Kidney (tissue), 13 donors: ENCODE measurements at regions not wholly inside any gene's neighbourhood (a gene's known extent, or its start where the extent isn't known, plus 50 kb on each side); places are given as distances from the start of the nearest gene placed in this dataset.

Experiments
- DNase-seq, 5 donors: peaks; one replicate each; pipeline ENCODE4 v3.0.0-alpha.2; 2013 to 2020
- FAIRE-seq: peaks from 2 replicates; lab custom pipeline; 2012; peaks lifted over from hg19 to GRCh38; lab: Jason Lieb, UNC
- H3K27ac ChIP-seq, 2 donors: one replicate each; pipeline ENCODE4 v1.7.0; 2013; ENCODE audit warnings: low read depth in 2 of 2, low read length in 2 of 2, inconsistent platforms in 1 of 2
- H3K27me3 ChIP-seq: one replicate; pipeline ENCODE4 v1.7.1; 2013; ENCODE audit warnings: low read length, inconsistent platforms; ENCODE audit not compliant: control insufficient read depth, insufficient read depth
- H3K36me3 ChIP-seq, 3 donors: one replicate each; pipeline versions ENCODE4 v1.7.0 to v1.7.1; 2013; ENCODE audit warnings: low read length in 3 of 3, control low read depth in 1 of 3, inconsistent platforms in 1 of 3; ENCODE audit not compliant: insufficient read depth in 3 of 3, control insufficient read depth in 2 of 3
- H3K4me1 ChIP-seq, 3 donors: one replicate each; pipeline versions ENCODE4 v1.7.0 to v1.7.1; 2013; ENCODE audit warnings: low read length in 3 of 3, inconsistent platforms in 1 of 3, low read depth in 1 of 3; ENCODE audit not compliant: control insufficient read depth in 2 of 3, insufficient read depth in 2 of 3
- H3K4me3 ChIP-seq, 3 donors: one replicate each; pipeline versions ENCODE4 v1.7.0 to v1.8.1; 2013; ENCODE audit warnings: low read length in 3 of 3, control low read depth in 1 of 3, inconsistent platforms in 1 of 3
- H3K9ac ChIP-seq, 3 donors: one replicate each; pipeline versions ENCODE4 v1.7.0 to v1.7.1; 2013; ENCODE audit warnings: low read length in 3 of 3, control low read depth in 1 of 3, inconsistent platforms in 1 of 3
- H3K9me3 ChIP-seq, 3 donors: one replicate each; pipeline versions ENCODE4 v1.7.0 to v1.7.1; 2013; ENCODE audit warnings: low read length in 3 of 3, control low read depth in 1 of 3, inconsistent platforms in 1 of 3; ENCODE audit not compliant: control insufficient read depth in 2 of 3, insufficient read depth in 1 of 3
- intact Hi-C: fragments of 100-400 bp; cut with DNase I; formaldehyde crosslinking; loops from one replicate; pipeline ENCODE4 v1.11.1; 2022
- TF ChIP-seq, protein P1 (sequence below): IDR thresholded peaks from 3 replicates; pipeline ENCODE4 v1.5.1; 2012; ENCODE audit warnings: mild to moderate bottlenecking, moderate library complexity, borderline replicate concordance; ENCODE audit not compliant: insufficient read depth; ENCODE audit errors: extremely low read depth
- donor health status: control.
- donor health status: control.
- donor health status: control.
- donor health status: control.
- donor health status: control.
- donor health status: DM: yes; HTN: yes; CAD: no.
- donor health status: Normal renal cell carcinoma (clear cell type).

DNA sequence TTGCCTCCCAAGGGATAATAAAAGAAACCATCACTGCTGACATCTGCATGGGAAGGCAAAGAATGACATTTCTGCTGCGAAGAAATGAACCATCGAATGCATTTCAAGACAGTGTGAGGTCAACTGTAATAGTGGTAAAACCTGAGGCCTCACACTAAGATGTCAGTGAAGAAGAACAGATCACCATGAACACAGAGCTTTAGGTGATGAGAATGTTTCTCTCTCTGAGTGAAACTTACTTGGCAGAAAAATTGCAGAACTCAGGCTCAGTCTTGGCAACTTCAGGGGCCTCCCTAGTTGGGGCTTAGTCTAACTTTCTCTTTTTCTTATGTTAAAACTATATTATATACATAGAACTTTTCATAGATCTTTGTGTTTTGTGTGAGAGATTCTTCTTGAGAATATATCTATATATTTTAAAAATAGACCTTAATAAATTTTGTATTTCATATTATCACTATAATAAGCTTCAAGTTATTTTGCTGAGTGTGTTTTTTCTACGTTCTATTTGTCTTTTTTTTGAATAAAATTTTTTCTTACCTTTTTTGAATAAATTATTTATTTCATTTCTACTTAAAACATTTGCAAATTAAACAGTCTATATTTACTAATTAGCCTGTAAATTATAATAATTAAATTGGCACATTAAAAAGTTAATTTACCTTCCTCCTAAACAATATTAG, 427.5 kb upstream of the TRIB2 start:
- no peaks in the 10 kb centered on the region for H3K4me1 ChIP-seq
- H3K4me3 ChIP-seq = no peak overlapping the region
- FAIRE-seq (peak; percentile 97), DNase-seq (no peak)
- intact Hi-C loops = no loop called here
- H3K36me3 ChIP-seq = no peaks in the 10 kb centered on the region
- H3K9me3 ChIP-seq = no peaks in the 10 kb centered on the region
- no peak overlapping the region for H3K27ac ChIP-seq
- H3K9ac ChIP-seq = no peak overlapping the region
- H3K27me3 ChIP-seq = no peaks in the 10 kb centered on the region
- TF ChIP-seq, protein P1, sequence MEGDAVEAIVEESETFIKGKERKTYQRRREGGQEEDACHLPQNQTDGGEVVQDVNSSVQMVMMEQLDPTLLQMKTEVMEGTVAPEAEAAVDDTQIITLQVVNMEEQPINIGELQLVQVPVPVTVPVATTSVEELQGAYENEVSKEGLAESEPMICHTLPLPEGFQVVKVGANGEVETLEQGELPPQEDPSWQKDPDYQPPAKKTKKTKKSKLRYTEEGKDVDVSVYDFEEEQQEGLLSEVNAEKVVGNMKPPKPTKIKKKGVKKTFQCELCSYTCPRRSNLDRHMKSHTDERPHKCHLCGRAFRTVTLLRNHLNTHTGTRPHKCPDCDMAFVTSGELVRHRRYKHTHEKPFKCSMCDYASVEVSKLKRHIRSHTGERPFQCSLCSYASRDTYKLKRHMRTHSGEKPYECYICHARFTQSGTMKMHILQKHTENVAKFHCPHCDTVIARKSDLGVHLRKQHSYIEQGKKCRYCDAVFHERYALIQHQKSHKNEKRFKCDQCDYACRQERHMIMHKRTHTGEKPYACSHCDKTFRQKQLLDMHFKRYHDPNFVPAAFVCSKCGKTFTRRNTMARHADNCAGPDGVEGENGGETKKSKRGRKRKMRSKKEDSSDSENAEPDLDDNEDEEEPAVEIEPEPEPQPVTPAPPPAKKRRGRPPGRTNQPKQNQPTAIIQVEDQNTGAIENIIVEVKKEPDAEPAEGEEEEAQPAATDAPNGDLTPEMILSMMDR = no peak

DNA sequence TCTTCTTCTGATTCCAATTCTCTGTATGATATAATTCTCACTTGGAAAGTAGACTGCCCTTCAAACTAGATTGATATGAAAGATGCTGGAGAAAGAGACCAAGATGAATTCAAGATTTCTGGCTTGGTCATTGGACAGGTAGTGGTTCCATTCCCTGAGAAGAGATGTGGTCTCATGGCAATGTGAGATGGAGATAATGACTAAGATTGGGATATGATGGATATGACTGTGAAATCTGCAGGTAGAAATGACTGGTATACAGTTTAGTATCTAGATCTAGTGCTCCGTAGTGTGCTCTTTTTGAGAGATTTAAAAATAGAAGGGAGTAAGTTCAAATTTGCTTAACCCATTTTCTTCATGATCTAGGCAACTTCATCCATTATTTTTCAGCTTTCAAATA, 425.4 kb upstream of the TRIB2 start:
- Histone ChIP-seq H3K27me3 (no peaks in the 10 kb centered on the region), H3K9ac (no peak overlapping the region), H3K36me3 (no peaks in the 10 kb centered on the region), H3K27ac (no peak overlapping the region), H3K4me3 (no peak overlapping the region), H3K4me1 (no peaks in the 10 kb centered on the region), H3K9me3 (no peaks in the 10 kb centered on the region)
- no peak for FAIRE-seq
- no peak for DNase-seq
- intact Hi-C loops = no loop called here
- TF ChIP-seq, protein P1 = no peak

- Histone ChIP-seq H3K9ac (no peak overlapping the region), H3K9me3 (no peaks in the 10 kb centered on the region), H3K27me3 (no peaks in the 10 kb centered on the region), H3K4me3 (no peak overlapping the region), H3K4me1 (no peaks in the 10 kb centered on the region), H3K36me3 (no peaks in the 10 kb centered on the region), H3K27ac (no peak overlapping the region)
- DNase-seq = no peak
- intact Hi-C loops = no loop called here
- FAIRE-seq = no peak
- TF ChIP-seq, protein P1 = no peak
Measured at GRCh38 chr2:12293874-12294273, 422.9 kb upstream of the TRIB2 start.
